HG02798 (cell line): ENCODE measurements at regions not wholly inside any gene's neighbourhood (a gene's known extent, or its start where the extent isn't known, plus 50 kb on each side); places are given as distances from the start of the nearest gene placed in this dataset.
A peak's percentile ranks its signal among the peaks of the same experiment; 100 is the strongest.

Source experiments
- ATAC-seq: cut with Tn5 transposase; IDR thresholded peaks from one replicate; pipeline ENCODE4 v1.9.1; 2021; ENCODE audit warnings: mild to moderate bottlenecking; ENCODE audit not compliant: unreplicated experiment, poor library complexity

GRCh38 chr15:38691965-38692788 is 127.6 kb upstream of the RASGRP1 start:
- no peak for ATAC-seq

- ATAC-seq = no peak
Measured at GRCh38 chr15:38692789-38693062, 128.1 kb upstream of the RASGRP1 start.

DNA sequence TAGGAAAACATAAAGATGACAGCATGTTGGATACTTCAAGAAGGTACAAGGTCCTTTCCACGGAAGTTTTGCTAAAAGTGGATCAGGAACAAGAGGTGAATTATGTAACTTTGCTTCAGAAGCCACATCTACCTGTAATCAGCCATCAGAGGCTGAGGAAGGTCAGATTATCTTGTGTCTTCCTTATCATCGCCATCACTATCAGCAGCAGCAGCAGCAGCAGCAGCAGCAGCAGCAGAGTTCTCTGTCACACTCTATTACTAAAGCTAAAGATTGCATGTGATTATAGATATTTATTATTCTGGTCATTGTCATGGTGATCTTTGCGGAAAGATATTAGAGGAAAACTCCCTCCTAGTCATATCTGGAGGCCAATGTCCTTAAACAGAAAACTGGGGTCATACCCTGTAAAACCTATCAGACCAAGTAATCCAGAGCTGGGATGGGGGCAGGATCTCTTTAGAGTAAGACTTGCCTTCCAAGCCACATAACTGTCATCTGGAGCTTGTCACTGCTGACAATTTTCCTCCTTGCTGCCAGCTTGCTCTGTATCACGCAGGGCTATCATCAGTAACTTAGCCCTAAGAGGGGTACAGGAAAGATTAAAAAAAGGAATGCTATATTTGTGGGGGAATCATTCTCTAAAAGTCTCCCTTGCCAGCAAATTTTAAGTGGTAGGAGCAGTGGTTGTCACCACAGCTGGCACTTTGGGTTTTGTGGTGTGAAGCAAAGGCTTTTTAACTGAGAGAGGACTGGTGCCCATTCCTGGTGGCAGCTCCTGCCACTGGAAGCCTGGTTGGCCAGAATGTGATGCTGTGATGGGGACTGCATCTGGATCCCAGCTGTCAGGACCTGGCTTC is 130.9 kb upstream of the RASGRP1 start:
- ATAC-seq = no peak

DNA sequence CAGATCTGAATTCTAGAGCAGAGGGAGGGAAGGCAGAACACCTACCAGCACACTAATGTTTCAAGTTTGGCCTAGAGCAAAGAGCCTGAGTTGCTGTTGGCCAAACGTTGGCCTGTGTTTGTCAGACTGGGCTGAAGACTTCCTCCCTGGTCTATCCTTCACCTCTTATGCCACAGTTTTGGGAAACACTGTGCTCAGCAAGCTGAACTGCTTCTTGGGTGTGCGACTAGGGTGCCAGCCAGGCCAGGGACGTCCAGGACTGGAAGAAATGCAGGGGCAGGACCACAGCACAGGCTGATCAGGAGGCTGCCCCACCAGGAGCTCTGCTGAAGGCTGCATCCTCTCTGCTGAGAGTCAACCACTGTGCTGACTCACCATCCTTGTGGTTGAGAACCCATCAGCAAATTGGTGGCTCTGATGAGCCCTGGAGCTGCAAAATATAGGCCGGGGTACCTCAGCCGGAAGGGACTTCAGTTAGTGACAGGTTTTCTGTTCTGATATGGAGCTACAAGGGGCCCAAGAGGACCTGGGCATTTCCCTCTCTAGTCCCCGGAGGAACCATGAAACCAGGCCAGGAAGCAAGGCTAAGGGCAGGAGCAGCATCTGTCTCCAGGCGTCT is 131.6 kb upstream of the RASGRP1 start:
- peak; percentile 68 for ATAC-seq

DNA sequence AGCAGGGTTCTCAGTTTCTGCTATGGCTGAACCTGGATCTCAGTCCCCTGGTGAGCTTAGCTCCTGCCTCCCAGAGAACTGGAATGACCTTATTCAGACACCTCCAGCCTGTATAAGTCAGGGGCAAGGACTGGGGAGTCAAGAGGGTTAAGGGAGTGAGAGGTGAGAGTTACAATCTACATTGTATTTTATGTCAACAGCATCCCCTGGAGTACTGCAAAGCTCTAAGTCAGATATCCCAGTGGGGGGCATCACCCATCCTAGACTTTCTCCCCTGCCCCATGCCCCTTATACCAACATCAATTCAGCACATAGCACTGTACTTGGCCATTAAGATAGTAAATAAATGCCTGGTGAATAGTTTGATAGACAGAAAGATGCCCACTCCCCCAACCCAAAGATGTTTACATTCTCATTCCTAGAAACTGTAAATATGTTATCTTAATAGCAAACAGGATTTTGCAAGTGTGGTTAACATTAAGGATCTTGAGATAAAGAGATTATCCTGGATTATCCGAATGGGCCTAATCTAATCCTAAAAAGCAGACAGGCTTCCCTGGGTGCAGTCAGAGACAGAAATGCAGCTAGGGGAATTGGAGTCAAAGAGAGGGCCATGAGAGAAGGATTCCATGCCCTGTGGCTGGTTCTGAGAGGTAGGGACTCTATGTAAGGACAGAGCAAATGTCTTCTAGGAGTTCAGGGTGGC is 132.3 kb upstream of the RASGRP1 start:
- ATAC-seq = no peak

DNA sequence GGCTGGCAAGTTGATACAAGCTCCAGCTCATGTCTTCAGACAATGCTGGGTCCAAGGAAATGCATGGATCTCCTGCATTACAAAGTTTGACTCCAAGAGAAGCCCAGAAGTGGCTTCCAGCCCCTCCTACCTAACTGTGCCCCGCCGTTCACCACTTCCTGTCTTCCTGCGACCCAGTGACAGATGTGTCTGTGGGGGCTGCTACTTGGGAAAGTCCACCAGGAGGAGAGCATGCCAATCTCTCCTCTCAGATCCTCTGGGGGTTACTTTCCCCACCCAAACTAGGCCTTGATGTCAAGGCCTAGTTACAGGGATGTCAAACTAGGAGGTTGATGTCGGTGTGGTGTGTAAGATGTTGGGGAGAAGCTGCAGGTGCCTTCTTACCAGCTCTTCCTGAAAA is 133.6 kb upstream of the RASGRP1 start:
- no peak for ATAC-seq

DNA sequence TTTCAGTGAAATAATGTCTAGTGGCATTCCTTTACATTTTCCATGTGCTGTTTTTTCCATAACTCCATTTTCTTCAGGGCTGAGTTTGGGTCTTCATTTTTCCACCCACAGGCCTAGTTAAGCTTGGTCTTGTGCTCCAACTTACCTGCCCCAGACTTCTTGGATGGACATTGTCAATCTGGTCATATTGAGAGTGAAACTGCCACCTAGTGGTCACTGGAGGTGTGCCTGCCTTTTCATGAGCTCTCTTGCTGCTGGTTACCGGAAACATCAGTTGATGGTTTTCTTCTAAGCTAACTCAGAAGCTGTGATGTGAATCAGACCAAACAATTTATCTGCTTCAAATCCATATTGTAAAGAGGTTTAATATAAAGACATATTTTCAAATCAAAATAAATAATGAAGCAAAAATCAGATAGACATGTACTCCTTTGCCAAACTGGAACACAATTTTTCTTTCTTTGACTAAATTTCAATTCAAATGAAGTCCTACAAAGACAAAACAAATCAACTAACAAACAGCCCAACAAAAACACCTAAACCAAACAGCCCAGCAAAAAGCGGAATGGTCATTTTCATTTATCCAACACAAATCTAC is 135.1 kb upstream of the RASGRP1 start:
- ATAC-seq = peak; percentile 70

DNA sequence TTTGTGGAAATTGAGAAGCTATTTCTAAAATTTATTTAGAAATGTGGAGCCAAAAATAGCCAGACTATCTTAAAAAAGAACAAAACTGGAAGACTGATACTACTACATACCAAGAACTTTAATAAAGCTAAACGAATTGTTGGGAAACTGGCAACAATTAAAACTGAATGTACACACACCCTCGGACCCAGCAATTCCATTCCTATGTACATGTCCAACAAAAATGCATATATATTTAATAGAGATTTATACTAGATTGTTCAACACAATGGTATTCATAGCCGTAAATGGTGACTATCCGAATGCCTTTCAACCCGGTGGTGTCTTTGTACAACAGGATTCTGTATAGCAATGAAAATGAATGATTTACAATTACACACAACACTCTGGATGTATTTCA is 136.5 kb upstream of the RASGRP1 start:
- ATAC-seq = no peak

DNA sequence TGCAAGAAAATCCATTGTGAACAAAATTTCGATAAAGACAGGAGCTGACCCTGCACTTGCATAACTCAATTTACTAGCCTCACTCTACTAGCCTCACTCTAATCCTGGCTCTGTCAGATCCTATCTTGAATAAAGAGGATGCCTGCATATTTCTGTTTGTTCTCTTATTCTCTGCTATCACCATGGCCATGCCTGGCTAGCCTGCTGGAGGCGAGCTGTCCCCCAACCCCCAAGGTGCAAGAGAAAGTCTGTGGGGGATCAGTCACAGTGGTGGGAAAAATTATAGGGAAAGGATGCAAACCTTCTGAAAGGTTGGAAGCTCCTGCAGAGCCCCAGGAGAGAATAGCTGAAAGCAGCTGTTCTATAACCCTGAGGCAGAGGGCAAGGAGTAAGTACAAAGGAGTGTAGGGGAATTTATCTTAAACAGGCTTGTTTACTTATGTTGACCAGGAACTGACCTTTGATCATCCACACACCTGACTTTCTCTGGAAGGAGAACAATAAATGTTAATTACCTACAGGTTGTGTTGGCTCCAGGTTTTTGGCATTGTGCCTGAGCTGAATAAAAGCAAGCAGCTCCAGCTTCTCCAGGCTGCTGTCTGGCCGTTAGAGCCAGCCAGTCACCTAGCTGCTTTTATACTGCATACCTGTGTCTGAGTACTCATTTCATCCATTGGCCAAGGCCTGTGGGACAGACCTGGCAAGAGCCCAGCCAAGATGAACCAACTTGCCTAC is 137.7 kb upstream of the RASGRP1 start:
- no peak for ATAC-seq

DNA sequence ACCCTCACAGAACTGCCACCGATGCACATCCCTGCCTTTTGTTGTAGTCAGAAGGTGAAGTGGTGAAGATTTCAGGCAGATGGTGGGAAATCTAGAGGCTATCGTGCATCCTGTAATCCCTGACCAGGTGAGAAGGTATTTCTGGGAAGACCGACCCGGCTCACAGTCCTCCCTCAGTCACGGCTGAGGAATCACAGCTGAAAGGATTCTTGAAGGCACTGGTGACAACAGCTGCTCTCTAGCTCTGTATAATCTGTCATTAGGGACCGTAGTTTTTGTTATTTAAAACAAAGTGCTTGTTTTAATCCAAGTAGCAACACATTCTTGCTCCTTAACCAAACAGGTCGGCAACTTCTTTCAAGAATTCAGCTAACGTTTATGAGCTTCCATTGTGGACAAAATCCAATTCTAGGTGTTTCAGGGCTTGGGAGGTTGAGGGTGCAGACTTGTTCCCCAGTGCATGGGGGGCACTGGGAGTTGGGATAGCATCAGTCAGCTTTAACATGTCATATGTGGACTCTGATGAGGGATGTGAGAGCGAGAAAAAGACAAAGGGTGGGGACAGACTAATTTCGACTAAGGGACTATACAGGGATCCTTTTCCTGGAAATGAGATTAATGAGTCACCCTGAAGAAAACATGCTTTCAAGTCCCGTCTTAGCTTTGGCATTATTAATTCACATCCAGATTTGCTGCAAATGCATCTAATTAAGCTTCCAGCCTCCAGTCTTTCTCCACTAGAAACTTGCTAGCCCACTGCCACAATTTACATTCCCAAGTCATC is 141.0 kb upstream of the RASGRP1 start:
- ATAC-seq = no peak

GRCh38 chr15:38706956-38707355 is 142.3 kb upstream of the RASGRP1 start:
- ATAC-seq = no peak

DNA sequence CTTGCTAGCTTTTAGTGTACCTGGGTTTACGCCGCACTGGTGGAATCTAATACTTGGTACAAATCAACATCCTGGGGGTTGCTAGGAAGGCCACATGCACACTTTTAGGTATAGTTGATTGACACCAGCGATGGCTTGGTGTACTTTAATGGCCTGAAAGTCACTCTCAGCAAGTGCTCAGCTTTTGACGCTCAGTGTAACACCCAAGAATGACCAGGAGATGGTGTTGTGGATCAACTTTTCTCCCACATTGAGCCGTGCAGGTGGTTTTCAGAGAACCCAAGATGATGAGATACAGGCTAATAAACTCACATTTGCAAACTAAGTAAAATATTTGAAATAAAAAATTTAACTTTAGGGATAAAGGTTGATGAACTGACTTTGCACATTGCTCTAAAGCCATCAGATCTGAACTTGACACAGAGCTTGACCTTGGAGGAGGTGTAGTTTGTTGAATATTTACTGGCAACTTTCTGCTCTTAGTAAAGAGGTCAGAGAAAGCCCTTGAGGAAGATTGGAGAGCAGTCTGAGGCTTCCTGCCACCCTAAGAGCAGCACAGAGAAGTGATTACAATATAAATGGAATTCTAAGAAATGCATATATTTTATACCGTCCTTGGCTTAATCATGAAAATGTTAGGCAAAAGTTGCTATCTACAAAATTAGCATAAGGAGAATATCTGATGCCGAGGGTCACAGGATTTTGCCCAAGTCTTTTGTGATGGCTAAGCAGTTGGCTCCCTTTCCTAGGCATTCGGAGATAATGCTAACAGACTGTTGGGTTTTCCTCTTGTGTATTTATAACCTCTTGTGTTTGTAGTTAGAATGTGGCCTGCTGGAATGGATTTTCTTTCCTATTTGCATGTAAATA is 143.4 kb upstream of the RASGRP1 start:
- peak; percentile 88 for ATAC-seq

DNA sequence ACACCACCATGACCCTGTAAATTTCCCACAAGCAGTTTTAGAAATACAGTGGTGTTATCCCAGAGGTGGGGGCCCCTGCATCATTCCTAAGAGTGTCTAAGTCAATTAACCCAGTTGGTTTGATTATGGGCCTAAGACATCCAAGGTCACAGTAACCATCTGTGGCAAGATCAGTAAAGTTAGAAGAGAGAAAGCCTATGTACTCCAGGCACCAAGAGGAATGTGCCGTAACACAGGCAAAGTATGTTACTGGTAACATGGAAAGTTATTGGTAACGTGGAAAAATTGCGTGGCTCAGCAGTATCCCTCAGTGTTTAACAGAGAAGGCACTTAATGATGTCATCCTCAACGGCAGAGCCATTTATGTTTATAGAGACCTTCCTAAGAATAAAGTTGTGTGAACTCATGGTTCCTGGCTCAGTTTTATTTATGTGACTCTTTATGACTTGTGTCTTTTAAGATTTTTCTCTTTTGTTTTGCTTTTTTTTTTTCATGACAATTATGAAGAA is 144.1 kb upstream of the RASGRP1 start:
- no peak for ATAC-seq

GRCh38 chr15:38709196-38709595 is 144.6 kb upstream of the RASGRP1 start:
- ATAC-seq = no peak

DNA sequence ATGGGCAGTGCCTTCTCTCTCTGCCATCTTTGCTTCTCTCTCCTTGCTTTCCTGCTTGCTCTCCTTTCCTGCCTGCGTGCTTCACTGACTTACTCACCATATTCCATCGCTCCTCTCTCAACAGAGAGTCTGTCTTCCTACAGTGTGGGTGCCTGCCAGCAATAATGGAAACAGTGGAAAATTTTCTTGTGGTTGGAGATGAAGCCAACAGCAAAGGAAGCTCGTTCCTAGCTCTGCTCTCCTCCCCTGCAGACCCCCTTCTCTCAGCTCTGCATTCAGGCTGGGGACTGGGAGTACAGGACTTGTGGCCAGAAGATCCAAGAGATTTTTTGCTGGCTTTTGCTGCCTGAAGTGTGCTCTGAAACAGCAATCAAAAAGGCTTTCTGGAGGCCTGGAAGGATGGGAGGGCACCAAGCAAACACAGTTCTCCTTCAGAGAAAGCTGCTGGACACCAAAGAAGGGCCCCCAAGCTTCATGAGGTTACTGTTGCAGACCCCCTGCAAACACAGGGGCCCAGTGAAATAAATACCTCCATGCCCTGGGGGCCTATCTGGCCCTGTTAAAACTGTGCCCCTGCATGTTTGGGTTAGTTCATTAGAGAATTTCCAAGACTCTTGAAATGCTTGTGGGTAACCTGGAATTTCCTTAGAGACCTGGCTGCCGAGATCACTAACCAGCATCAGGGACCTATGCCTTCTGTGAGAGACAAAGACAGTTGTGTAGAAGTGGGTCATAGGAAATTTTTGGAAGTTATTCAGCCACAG is 149.9 kb upstream of the RASGRP1 start:
- ATAC-seq = no peak

- ATAC-seq = no peak
Measured at GRCh38 chr15:38720893-38721567, 156.4 kb upstream of the RASGRP1 start.

DNA sequence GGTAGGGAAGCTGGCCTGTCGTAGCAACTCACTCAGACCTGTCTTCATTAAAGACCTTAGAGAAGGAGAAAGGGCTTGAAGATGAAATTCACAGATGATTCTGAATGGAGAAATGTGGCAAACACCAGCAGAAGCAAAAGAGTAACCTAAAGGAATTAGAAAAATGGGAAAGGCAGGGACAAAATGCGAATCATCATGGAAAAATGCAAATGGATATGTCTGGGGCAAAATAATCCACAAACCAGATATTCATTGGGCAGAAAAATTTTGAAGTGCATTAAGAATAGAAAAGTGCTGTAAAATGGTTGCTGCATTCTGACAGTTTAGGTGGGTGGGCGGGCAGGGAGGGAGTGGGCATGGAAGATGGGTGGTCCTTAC is 156.9 kb upstream of the RASGRP1 start:
- ATAC-seq = no peak
